HepG2 (cell line): ENCODE measurements at regions not wholly inside any gene's neighbourhood (a gene's known extent, or its start where the extent isn't known, plus 50 kb on each side); places are given as distances from the start of the nearest gene placed in this dataset.

Source experiments
- BRCA1 ChIP-seq: sonication (generic); formaldehyde crosslinking; IDR thresholded peaks from 2 replicates; pipeline ENCODE4 v1.4.0; 2020; ENCODE audit warnings: missing genetic modification reagents
- CREB1 ChIP-seq, 2 experiments: fragments of 450-650 bp in 1 of 2; IDR thresholded peaks; 2 replicates each; pipeline ENCODE4 v1.6.1; 2016 to 2017; ENCODE audit warnings: control low read depth in 1 of 2, mild to moderate bottlenecking in 1 of 2, missing compliant biosample characterization in 1 of 2, missing genetic modification characterization in 1 of 2
- FOSL2 ChIP-seq: sonication (generic); formaldehyde crosslinking; IDR thresholded peaks from 2 replicates; pipeline ENCODE4 v1.4.0; 2020; ENCODE audit warnings: missing genetic modification reagents
- IRX3 ChIP-seq: sonication (generic); formaldehyde crosslinking; IDR thresholded peaks from 2 replicates; pipeline ENCODE4 v1.8.1; 2023; ENCODE audit warnings: mild to moderate bottlenecking, low read depth, missing genetic modification reagents, borderline replicate concordance
- KDM2A ChIP-seq: sonication (generic); formaldehyde crosslinking; IDR thresholded peaks from 2 replicates; pipeline ENCODE4 v1.4.0; 2020; ENCODE audit warnings: low read depth, missing genetic modification reagents, borderline replicate concordance
- KMT2A ChIP-seq: sonication (generic); formaldehyde crosslinking; IDR thresholded peaks from 2 replicates; pipeline ENCODE4 v1.4.0; 2020; ENCODE audit warnings: missing genetic modification reagents
- PHF21A ChIP-seq: sonication (generic); formaldehyde crosslinking; IDR thresholded peaks from 2 replicates; pipeline ENCODE4 v1.5.0; 2020; ENCODE audit warnings: mild to moderate bottlenecking, missing genetic modification reagents
- PPARG ChIP-seq: conservative IDR thresholded peaks from 2 replicates; pipeline ENCODE4 v1.6.1; 2016; ENCODE audit warnings: missing biosample characterization, missing genetic modification reagents
- RBAK ChIP-seq: sonication (generic); formaldehyde crosslinking; IDR thresholded peaks from 2 replicates; pipeline ENCODE4 v1.5.1; 2020; ENCODE audit warnings: mild to moderate bottlenecking, missing genetic modification reagents
- TBL1XR1 ChIP-seq: fragments of 150-350 bp; IDR thresholded peaks from 2 replicates; pipeline ENCODE4 v1.6.1; 2014; ENCODE audit warnings: borderline replicate concordance, low read length; ENCODE audit not compliant: partially characterized antibody
- YY1 ChIP-seq: IDR thresholded peaks from 2 replicates; pipeline ENCODE4 v1.6.1; 2011; ENCODE audit warnings: low read length, low read depth, moderate library complexity, mild to moderate bottlenecking; ENCODE audit not compliant: insufficient read depth, insufficient replicate concordance
- ZKSCAN5 ChIP-seq: sonication (generic); formaldehyde crosslinking; IDR thresholded peaks from 2 replicates; pipeline ENCODE4 v1.5.1; 2020; ENCODE audit warnings: mild to moderate bottlenecking, missing genetic modification reagents
- ZNF441 ChIP-seq: sonication (generic); formaldehyde crosslinking; IDR thresholded peaks from 2 replicates; pipeline ENCODE4 v1.7.0; 2021; ENCODE audit warnings: missing genetic modification reagents, borderline replicate concordance
- ZNF567 ChIP-seq: sonication (generic); formaldehyde crosslinking; IDR thresholded peaks from 2 replicates; pipeline ENCODE4 v1.8.1; 2023; ENCODE audit warnings: mild to moderate bottlenecking, missing genetic modification reagents, borderline replicate concordance
- ZNF616 ChIP-seq: sonication (generic); formaldehyde crosslinking; IDR thresholded peaks from 2 replicates; pipeline ENCODE4 v1.5.0; 2020; ENCODE audit warnings: low read depth, mild to moderate bottlenecking, missing genetic modification reagents
- TF ChIP-seq, protein P1 (sequence below): sonication (generic); formaldehyde crosslinking; IDR thresholded peaks from 2 replicates; pipeline ENCODE4 v1.8.1; 2023; ENCODE audit warnings: mild to moderate bottlenecking, moderate library complexity, missing genetic modification reagents
- TF ChIP-seq, protein P2 (sequence below), 2 experiments: IDR thresholded peaks; 2 replicates each; pipeline ENCODE4 v1.6.1; 2011 to 2012; ENCODE audit warnings: low read length in 2 of 2, borderline replicate concordance in 1 of 2, low read depth in 1 of 2, mild to moderate bottlenecking in 1 of 2, moderate library complexity in 1 of 2
- TF ChIP-seq, protein P3 (sequence below): sonication (generic); formaldehyde crosslinking; IDR thresholded peaks from 2 replicates; pipeline ENCODE4 v1.4.0; 2020; ENCODE audit warnings: missing genetic modification reagents, borderline replicate concordance
- TF ChIP-seq, protein P4 (sequence below): sonication (generic); formaldehyde crosslinking; IDR thresholded peaks from 2 replicates; pipeline ENCODE4 v1.4.0; 2020; ENCODE audit warnings: missing genetic modification reagents, low read depth, mild to moderate bottlenecking, borderline replicate concordance

DNA sequence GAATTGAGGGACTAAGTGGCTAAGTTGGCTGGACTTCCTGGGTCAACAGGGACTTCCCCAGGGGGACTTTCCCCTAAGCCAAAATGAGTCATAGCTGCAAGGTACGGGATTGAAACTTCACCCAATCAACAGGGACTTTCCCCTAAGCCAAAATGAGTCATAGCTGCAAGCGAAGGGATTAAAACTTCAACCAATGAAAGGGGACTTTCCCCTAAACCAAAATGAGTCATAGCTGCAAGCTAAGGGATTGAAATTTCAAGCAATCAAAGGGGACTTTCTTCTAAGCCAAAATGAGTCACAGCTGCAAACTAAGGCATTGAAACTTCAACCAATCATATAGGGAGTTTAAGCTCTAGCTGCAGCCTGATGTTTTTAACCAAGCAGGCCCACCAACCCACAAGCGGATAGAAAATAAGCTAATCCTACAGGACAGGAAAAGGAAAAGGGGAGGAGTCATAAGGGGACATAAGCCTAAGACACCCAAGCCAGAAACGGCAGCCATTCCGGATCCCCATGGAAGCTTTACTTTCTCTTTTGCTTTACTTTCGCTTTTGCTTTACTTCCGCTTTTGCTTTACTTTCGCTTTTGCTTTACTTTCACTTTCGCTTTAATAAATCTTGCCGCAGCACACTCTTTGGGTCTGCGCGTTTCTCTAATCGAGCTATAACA is 1375.4 kb upstream of the CELF4 start (continued):
- no peak for TF ChIP-seq IRX3
- no peak for TF ChIP-seq KDM2A
- TF ChIP-seq ZNF567 (CRISPR knock-in tag): no peak
- TF ChIP-seq BRCA1 (CRISPR knock-in tag): no peak
- no peak for TF ChIP-seq ZNF441 (CRISPR knock-in tag)
- TF ChIP-seq CREB1 (IDR thresholded peaks at IDR 0.05): peak; percentile 22; the same call in 1 of the 2 replicates
- 0 out of 2 replicates have a peak, but pooled peaks have one; percentile 25 for TF ChIP-seq CREB1 (CRISPR knock-in tag; IDR thresholded peaks at IDR 0.05)
- no peak for TF ChIP-seq RBAK (CRISPR knock-in tag)
- TF ChIP-seq PPARG (CRISPR knock-in tag): no peak
- TF ChIP-seq, protein P1, sequence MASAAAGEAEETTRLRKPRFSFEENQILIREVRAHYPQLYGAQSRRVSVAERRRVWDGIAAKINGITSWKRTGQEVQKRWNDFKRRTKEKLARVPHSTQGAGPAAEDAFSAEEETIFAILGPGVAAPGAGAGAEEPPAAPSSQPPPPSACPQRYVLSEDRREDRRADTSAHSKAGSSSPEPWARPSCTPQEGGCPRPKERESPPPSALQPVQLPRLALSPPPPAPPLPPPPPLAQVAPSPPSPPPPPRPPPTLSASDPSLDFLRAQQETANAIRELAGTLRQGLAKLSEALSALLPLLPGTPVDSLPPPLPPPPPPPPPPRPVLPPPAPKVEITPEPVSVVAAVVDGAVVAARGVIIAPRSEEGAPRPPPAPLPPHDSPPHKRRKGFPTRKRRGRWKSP (CRISPR knock-in tag): no peak
- no peak for TF ChIP-seq ZKSCAN5
- no peak for TF ChIP-seq TBL1XR1
- TF ChIP-seq, protein P2, sequence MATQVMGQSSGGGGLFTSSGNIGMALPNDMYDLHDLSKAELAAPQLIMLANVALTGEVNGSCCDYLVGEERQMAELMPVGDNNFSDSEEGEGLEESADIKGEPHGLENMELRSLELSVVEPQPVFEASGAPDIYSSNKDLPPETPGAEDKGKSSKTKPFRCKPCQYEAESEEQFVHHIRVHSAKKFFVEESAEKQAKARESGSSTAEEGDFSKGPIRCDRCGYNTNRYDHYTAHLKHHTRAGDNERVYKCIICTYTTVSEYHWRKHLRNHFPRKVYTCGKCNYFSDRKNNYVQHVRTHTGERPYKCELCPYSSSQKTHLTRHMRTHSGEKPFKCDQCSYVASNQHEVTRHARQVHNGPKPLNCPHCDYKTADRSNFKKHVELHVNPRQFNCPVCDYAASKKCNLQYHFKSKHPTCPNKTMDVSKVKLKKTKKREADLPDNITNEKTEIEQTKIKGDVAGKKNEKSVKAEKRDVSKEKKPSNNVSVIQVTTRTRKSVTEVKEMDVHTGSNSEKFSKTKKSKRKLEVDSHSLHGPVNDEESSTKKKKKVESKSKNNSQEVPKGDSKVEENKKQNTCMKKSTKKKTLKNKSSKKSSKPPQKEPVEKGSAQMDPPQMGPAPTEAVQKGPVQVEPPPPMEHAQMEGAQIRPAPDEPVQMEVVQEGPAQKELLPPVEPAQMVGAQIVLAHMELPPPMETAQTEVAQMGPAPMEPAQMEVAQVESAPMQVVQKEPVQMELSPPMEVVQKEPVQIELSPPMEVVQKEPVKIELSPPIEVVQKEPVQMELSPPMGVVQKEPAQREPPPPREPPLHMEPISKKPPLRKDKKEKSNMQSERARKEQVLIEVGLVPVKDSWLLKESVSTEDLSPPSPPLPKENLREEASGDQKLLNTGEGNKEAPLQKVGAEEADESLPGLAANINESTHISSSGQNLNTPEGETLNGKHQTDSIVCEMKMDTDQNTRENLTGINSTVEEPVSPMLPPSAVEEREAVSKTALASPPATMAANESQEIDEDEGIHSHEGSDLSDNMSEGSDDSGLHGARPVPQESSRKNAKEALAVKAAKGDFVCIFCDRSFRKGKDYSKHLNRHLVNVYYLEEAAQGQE (IDR thresholded peaks at IDR 0.05; ENCODE audit: borderline replicate concordance in 1 of 2, low read depth in 1 of 2, low read length in 2 of 2): no peak
- no peak for TF ChIP-seq YY1
- TF ChIP-seq PHF21A: no peak
- no peak for TF ChIP-seq ZNF616
- TF ChIP-seq, protein P3, sequence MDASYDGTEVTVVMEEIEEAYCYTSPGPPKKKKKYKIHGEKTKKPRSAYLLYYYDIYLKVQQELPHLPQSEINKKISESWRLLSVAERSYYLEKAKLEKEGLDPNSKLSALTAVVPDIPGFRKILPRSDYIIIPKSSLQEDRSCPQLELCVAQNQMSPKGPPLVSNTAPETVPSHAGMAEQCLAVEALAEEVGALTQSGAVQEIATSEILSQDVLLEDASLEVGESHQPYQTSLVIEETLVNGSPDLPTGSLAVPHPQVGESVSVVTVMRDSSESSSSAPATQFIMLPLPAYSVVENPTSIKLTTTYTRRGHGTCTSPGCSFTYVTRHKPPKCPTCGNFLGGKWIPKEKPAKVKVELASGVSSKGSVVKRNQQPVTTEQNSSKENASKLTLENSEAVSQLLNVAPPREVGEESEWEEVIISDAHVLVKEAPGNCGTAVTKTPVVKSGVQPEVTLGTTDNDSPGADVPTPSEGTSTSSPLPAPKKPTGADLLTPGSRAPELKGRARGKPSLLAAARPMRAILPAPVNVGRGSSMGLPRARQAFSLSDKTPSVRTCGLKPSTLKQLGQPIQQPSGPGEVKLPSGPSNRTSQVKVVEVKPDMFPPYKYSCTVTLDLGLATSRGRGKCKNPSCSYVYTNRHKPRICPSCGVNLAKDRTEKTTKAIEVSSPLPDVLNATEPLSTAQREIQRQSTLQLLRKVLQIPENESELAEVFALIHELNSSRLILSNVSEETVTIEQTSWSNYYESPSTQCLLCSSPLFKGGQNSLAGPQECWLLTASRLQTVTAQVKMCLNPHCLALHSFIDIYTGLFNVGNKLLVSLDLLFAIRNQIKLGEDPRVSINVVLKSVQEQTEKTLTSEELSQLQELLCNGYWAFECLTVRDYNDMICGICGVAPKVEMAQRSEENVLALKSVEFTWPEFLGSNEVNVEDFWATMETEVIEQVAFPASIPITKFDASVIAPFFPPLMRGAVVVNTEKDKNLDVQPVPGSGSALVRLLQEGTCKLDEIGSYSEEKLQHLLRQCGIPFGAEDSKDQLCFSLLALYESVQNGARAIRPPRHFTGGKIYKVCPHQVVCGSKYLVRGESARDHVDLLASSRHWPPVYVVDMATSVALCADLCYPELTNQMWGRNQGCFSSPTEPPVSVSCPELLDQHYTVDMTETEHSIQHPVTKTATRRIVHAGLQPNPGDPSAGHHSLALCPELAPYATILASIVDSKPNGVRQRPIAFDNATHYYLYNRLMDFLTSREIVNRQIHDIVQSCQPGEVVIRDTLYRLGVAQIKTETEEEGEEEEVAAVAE: no peak
- TF ChIP-seq KMT2A (CRISPR knock-in tag): no peak
- TF ChIP-seq, protein P4, sequence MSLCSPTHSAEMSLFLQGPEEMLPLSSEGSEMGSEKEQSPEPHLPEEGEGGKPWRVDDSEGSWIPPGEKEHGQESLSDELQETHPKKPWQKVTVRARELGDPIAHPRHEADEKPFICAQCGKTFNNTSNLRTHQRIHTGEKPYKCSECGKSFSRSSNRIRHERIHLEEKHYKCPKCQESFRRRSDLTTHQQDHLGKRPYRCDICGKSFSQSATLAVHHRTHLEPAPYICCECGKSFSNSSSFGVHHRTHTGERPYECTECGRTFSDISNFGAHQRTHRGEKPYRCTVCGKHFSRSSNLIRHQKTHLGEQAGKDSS: no peak
- TF ChIP-seq FOSL2 (CRISPR knock-in tag): peak; percentile 82
